Loucy (cell line): ENCODE measurements at regions not wholly inside any gene's neighbourhood (a gene's known extent, or its start where the extent isn't known, plus 50 kb on each side); places are given as distances from the start of the nearest gene placed in this dataset.
"Not testable (repeated sequence)": the region's sequence is repeated elsewhere in the genome, so short reads cannot be mapped to it uniquely, and the experiment has no call there.

ENCODE experiments used
- EZH2phosphoT487 ChIP-seq: fragments of 200-600 bp; IDR thresholded peaks from 2 replicates; pipeline ENCODE4 v1.6.1; 2018; ENCODE audit warnings: antibody characterized with exemption, mild to moderate bottlenecking, moderate library complexity, borderline replicate concordance
- TF ChIP-seq, protein P1 (sequence below): fragments of 200-600 bp; sonication (generic); conservative IDR thresholded peaks from 2 replicates; pipeline ENCODE4 v1.5.1; 2014; ENCODE audit warnings: mild to moderate bottlenecking, antibody characterized with exemption, low read length

DNA sequence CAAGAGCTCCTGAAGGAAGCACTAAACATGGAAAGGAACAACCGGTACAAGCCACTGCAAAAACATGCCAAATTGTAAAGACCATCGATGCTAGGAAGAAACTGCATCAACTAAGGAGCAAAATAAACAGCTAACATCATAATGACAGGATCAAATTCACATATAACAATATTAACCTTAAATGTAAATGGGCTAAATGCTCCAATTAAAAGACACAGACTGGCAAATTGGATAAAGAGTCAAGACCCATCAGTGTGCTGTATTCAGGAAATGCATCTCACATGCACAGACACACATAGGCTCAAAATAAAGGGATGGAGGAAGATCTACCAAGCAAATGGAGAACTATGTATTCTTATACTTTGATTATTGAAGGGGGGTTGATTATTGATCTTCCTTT is 156.6 kb upstream of the NAMPT start:
- TF ChIP-seq, protein P1, sequence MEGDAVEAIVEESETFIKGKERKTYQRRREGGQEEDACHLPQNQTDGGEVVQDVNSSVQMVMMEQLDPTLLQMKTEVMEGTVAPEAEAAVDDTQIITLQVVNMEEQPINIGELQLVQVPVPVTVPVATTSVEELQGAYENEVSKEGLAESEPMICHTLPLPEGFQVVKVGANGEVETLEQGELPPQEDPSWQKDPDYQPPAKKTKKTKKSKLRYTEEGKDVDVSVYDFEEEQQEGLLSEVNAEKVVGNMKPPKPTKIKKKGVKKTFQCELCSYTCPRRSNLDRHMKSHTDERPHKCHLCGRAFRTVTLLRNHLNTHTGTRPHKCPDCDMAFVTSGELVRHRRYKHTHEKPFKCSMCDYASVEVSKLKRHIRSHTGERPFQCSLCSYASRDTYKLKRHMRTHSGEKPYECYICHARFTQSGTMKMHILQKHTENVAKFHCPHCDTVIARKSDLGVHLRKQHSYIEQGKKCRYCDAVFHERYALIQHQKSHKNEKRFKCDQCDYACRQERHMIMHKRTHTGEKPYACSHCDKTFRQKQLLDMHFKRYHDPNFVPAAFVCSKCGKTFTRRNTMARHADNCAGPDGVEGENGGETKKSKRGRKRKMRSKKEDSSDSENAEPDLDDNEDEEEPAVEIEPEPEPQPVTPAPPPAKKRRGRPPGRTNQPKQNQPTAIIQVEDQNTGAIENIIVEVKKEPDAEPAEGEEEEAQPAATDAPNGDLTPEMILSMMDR = not testable (repeated sequence)
- TF ChIP-seq EZH2phosphoT487 = not testable (repeated sequence)
